SU-DHL-6 (cell line): ENCODE measurements at regions not wholly inside any gene's neighbourhood (a gene's known extent, or its start where the extent isn't known, plus 50 kb on each side); places are given as distances from the start of the nearest gene placed in this dataset.
A peak's percentile ranks its signal among the peaks of the same experiment; 100 is the strongest.

Source experiments
- H2AFZ ChIP-seq: fragments of 200-600 bp; sonication (generic); 2 replicates; pipeline ENCODE4 v1.6.1; 2014; ENCODE audit warnings: low read depth, mild to moderate bottlenecking, moderate library complexity, mixed read lengths, antibody characterized with exemption, low read length; ENCODE audit not compliant: severe bottlenecking
- H3F3A ChIP-seq: fragments of 200-600 bp; shearing (Covaris generic); 2 replicates; pipeline ENCODE4 v1.6.0; 2016; ENCODE audit warnings: antibody characterized with exemption, mild to moderate bottlenecking; ENCODE audit not compliant: insufficient read depth
- H3K27ac ChIP-seq: fragments of 200-600 bp; sonication (generic); 2 replicates; pipeline ENCODE4 v1.5.1; 2016; ENCODE audit warnings: low read depth, mild to moderate bottlenecking, low read length, moderate library complexity, mixed read lengths
- H3K27me3 ChIP-seq: fragments of 200-600 bp; sonication (generic), shearing (Covaris generic); 2 replicates; pipeline ENCODE4 v1.6.0; 2014; ENCODE audit warnings: mild to moderate bottlenecking, low read length
- H3K36me3 ChIP-seq: fragments of 200-600 bp; sonication (generic); 2 replicates; pipeline ENCODE4 v1.6.1; 2014; ENCODE audit warnings: mild to moderate bottlenecking, low read length, mixed read lengths
- H3K4me2 ChIP-seq: fragments of 300-600, 200-600 bp; shearing (Covaris generic), sonication (generic); 2 replicates; pipeline ENCODE4 v1.6.0; 2014; ENCODE audit warnings: low read length, low read depth, mild to moderate bottlenecking; ENCODE audit not compliant: poor library complexity, severe bottlenecking
- H3K4me3 ChIP-seq: fragments of 200-600 bp; sonication (generic); 2 replicates; pipeline ENCODE4 v1.5.1; 2014; ENCODE audit warnings: antibody characterized with exemption, low read length, mild to moderate bottlenecking, mixed read lengths; ENCODE audit not compliant: insufficient read depth, poor library complexity, severe bottlenecking
- H3K79me2 ChIP-seq: fragments of 200-600 bp; sonication (generic); 2 replicates; pipeline ENCODE4 v1.6.1; 2014; ENCODE audit warnings: mild to moderate bottlenecking, low read length, moderate library complexity; ENCODE audit not compliant: insufficient read depth
- H3K9ac ChIP-seq: fragments of 200-600 bp; sonication (generic); 2 replicates; pipeline ENCODE4 v1.7.0; 2014; ENCODE audit warnings: mild to moderate bottlenecking, low read length
- H3K9me2 ChIP-seq: fragments of 200-600 bp; sonication (generic); replicated peaks from 2 replicates; pipeline ENCODE4 v1.6.1; 2014; ENCODE audit warnings: low read length; ENCODE audit not compliant: insufficient read depth
- H3K9me3 ChIP-seq: fragments of 200-600 bp; sonication (generic); 2 replicates; pipeline ENCODE4 v1.6.1; 2014; ENCODE audit warnings: low read length, mixed read lengths; ENCODE audit not compliant: insufficient read depth
- H4K20me1 ChIP-seq: fragments of 200-600 bp; sonication (generic); 2 replicates; pipeline ENCODE4 v1.6.1; 2014; ENCODE audit warnings: low read depth, mild to moderate bottlenecking, antibody characterized with exemption, low read length, moderate library complexity, mixed read lengths
- EZH2phosphoT487 ChIP-seq: fragments of 200-600 bp; sonication (generic), shearing (Covaris generic); conservative IDR thresholded peaks from 2 replicates; pipeline ENCODE4 v1.6.1; 2018; ENCODE audit warnings: mild to moderate bottlenecking, antibody characterized with exemption, low read length, moderate library complexity, mixed read lengths
- TF ChIP-seq, protein P1 (sequence below): fragments of 200-600 bp; sonication (generic); IDR thresholded peaks from one replicate; pipeline ENCODE4 v1.5.1; 2017; ENCODE audit warnings: antibody characterized with exemption, mild to moderate bottlenecking, low read length, moderate library complexity; ENCODE audit not compliant: insufficient read depth, poor library complexity, severe bottlenecking

DNA sequence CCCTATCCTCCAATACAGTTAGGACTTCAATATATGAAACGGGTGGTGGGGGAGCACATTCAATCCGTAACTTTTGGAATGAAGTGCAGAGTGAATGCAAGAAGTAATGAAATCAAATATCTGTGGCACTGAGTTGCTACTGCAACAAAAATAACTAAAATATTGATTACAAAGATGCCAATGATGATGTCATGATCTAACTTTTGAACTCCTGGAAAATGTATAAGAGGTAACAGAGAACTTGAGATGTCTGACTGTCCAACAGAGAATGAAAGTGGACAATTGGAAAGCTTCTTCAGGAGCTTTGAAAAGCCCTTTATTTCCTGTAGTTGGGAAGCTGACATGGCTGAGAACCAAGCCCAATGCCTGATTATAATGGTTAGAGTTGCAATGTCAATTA, 279.9 kb downstream of the ZBBX start:
- Histone ChIP-seq H3K9ac (no peak overlapping the region), H3K27ac (no peak overlapping the region), H3K36me3 (no peaks in the 10 kb centered on the region), H4K20me1 (no peaks in the 10 kb centered on the region), H3K4me2 (no peak overlapping the region), H3K9me2 (no peaks in the 10 kb centered on the region), H2AFZ (peak overlapping the region; percentile 57), H3K27me3 (no peaks in the 10 kb centered on the region), H3F3A (no peaks in the 10 kb centered on the region), H3K9me3 (no peaks in the 10 kb centered on the region), H3K79me2 (no peaks in the 10 kb centered on the region), H3K4me3 (no peak overlapping the region)
- TF ChIP-seq EZH2phosphoT487 = no peak
- TF ChIP-seq, protein P1, sequence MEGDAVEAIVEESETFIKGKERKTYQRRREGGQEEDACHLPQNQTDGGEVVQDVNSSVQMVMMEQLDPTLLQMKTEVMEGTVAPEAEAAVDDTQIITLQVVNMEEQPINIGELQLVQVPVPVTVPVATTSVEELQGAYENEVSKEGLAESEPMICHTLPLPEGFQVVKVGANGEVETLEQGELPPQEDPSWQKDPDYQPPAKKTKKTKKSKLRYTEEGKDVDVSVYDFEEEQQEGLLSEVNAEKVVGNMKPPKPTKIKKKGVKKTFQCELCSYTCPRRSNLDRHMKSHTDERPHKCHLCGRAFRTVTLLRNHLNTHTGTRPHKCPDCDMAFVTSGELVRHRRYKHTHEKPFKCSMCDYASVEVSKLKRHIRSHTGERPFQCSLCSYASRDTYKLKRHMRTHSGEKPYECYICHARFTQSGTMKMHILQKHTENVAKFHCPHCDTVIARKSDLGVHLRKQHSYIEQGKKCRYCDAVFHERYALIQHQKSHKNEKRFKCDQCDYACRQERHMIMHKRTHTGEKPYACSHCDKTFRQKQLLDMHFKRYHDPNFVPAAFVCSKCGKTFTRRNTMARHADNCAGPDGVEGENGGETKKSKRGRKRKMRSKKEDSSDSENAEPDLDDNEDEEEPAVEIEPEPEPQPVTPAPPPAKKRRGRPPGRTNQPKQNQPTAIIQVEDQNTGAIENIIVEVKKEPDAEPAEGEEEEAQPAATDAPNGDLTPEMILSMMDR = no peak

GRCh38 chr3:167095976-167096375, 284.1 kb downstream of the ZBBX start:
- H3K27me3 ChIP-seq = no peaks in the 10 kb centered on the region
- no peaks in the 10 kb centered on the region for H3K79me2 ChIP-seq
- H3K36me3 ChIP-seq = no peaks in the 10 kb centered on the region
- no peak overlapping the region for H3K27ac ChIP-seq
- H3F3A ChIP-seq = no peaks in the 10 kb centered on the region
- H3K9ac ChIP-seq = no peak overlapping the region
- no peak overlapping the region for H2AFZ ChIP-seq
- no peak overlapping the region for H3K4me3 ChIP-seq
- TF ChIP-seq, protein P1 = no peak
- no peak for TF ChIP-seq EZH2phosphoT487
- no peaks in the 10 kb centered on the region for H3K9me3 ChIP-seq
- no peaks in the 10 kb centered on the region for H4K20me1 ChIP-seq
- no peaks in the 10 kb centered on the region for H3K9me2 ChIP-seq
- H3K4me2 ChIP-seq = no peak overlapping the region

DNA sequence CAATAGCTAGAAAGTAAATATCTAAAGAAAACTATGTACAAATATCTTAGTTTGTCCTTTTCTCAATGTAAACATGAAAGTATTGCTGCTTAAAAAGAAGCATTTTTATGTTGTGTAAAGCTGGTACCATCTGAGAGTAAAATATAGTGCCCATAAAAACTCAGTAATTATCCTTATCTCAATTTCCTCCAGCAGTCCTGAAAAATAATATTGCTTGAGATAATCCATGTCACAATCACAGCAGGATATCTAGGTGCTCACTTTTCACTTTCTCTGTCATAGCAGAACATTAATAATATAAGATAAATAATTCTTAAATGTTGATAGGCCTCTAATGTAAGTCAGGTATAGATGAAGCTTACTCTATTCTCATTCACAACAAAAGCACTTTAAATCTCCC, 285.5 kb downstream of the ZBBX start:
- H3K36me3 ChIP-seq = no peaks in the 10 kb centered on the region
- no peaks in the 10 kb centered on the region for H3K9me3 ChIP-seq
- H3K27me3 ChIP-seq = no peaks in the 10 kb centered on the region
- H2AFZ ChIP-seq = no peak overlapping the region
- H3K4me2 ChIP-seq = no peak overlapping the region
- H3K4me3 ChIP-seq = no peak overlapping the region
- H3K9me2 ChIP-seq = no peaks in the 10 kb centered on the region
- H3F3A ChIP-seq = no peaks in the 10 kb centered on the region
- H3K9ac ChIP-seq = no peak overlapping the region
- no peak overlapping the region for H3K27ac ChIP-seq
- no peaks in the 10 kb centered on the region for H4K20me1 ChIP-seq
- TF ChIP-seq, protein P1 = no peak
- TF ChIP-seq EZH2phosphoT487 = no peak
- H3K79me2 ChIP-seq = no peaks in the 10 kb centered on the region

- H4K20me1 ChIP-seq = no peaks in the 10 kb centered on the region
- H3K9me3 ChIP-seq = no peaks in the 10 kb centered on the region
- H2AFZ ChIP-seq = peak overlapping the region; percentile 10
- H3K9ac ChIP-seq = no peak overlapping the region
- H3F3A ChIP-seq = no peaks in the 10 kb centered on the region
- no peak overlapping the region for H3K27ac ChIP-seq
- no peaks in the 10 kb centered on the region for H3K9me2 ChIP-seq
- no peak overlapping the region for H3K4me3 ChIP-seq
- TF ChIP-seq EZH2phosphoT487 = no peak
- TF ChIP-seq, protein P1 = no peak
- H3K27me3 ChIP-seq = no peaks in the 10 kb centered on the region
- no peaks in the 10 kb centered on the region for H3K36me3 ChIP-seq
- H3K79me2 ChIP-seq = no peaks in the 10 kb centered on the region
- no peak overlapping the region for H3K4me2 ChIP-seq
Observed at GRCh38 chr3:167091226-167091625, 288.9 kb downstream of the ZBBX start.
